Liver (tissue), 8 donors: ENCODE measurements at regions not wholly inside any gene's neighbourhood (a gene's known extent, or its start where the extent isn't known, plus 50 kb on each side); places are given as distances from the start of the nearest gene placed in this dataset.

Experiments
- DNase-seq: peaks from one replicate; pipeline ENCODE4 v3.0.0-alpha.2; 2017; ENCODE audit warnings: low spot score
- H3K27ac ChIP-seq, 2 donors: one replicate each; pipeline ENCODE4 v1.7.0; 2013; ENCODE audit warnings: inconsistent platforms in 2 of 2, low read length in 2 of 2, control low read depth in 1 of 2, low read depth in 1 of 2, mild to moderate bottlenecking in 1 of 2
- H3K27me3 ChIP-seq, 4 donors: one replicate each; pipeline versions ENCODE4 v1.6.1 to v1.7.0; 2013; ENCODE audit warnings: low read length in 3 of 4, inconsistent platforms in 1 of 4, mild to moderate bottlenecking in 1 of 4, moderate library complexity in 1 of 4; ENCODE audit not compliant: control insufficient read depth in 4 of 4, insufficient read depth in 4 of 4
- H3K36me3 ChIP-seq, 4 donors: one replicate each; pipeline versions ENCODE4 v1.6.1 to v1.7.0; 2013; ENCODE audit warnings: low read length in 3 of 4, mild to moderate bottlenecking in 3 of 4, low read depth in 1 of 4, moderate library complexity in 1 of 4; ENCODE audit not compliant: control insufficient read depth in 4 of 4, insufficient read depth in 3 of 4
- H3K4me1 ChIP-seq, 4 donors: one replicate each; pipeline versions ENCODE4 v1.6.1 to v1.7.0; 2013; ENCODE audit warnings: low read length in 3 of 4, mild to moderate bottlenecking in 3 of 4, moderate library complexity in 1 of 4; ENCODE audit not compliant: control insufficient read depth in 4 of 4, insufficient read depth in 4 of 4
- H3K4me3 ChIP-seq, 3 donors: one replicate each; pipeline versions ENCODE4 v1.6.1 to v1.7.0; 2013; ENCODE audit warnings: low read length in 3 of 3, control low read depth in 1 of 3, low read depth in 1 of 3, mild to moderate bottlenecking in 1 of 3
- H3K9ac ChIP-seq, 2 donors: one replicate each; pipeline ENCODE4 v1.7.0; 2013; ENCODE audit warnings: low read length in 2 of 2, mild to moderate bottlenecking in 2 of 2, moderate library complexity in 2 of 2, control low read depth in 1 of 2, low read depth in 1 of 2
- H3K9me3 ChIP-seq, 4 donors: one replicate each; pipeline versions ENCODE4 v1.6.1 to v1.7.0; 2013; ENCODE audit warnings: low read length in 3 of 4; ENCODE audit not compliant: control insufficient read depth in 4 of 4
- EGR1 ChIP-seq, 2 donors: IDR thresholded peaks; 2 replicates each; pipeline ENCODE4 v1.6.1; 2016 to 2018; ENCODE audit warnings: antibody characterized with exemption in 2 of 2, low read depth in 2 of 2
- FOXA1 ChIP-seq: IDR thresholded peaks from 2 replicates; pipeline ENCODE4 v1.6.1; 2016; ENCODE audit warnings: antibody characterized with exemption
- GABPA ChIP-seq, 2 donors: IDR thresholded peaks in 1 of 2; conservative IDR thresholded peaks in 1 of 2; 2 replicates each; pipeline ENCODE4 v1.6.1; 2016; ENCODE audit warnings: antibody characterized with exemption in 2 of 2, mild to moderate bottlenecking in 1 of 2, moderate library complexity in 1 of 2
- HNF4G ChIP-seq: IDR thresholded peaks from 2 replicates; pipeline ENCODE4 v1.6.1; 2016; ENCODE audit warnings: antibody characterized with exemption
- NR2F2 ChIP-seq: IDR thresholded peaks from 2 replicates; pipeline ENCODE4 v1.6.1; 2016; ENCODE audit warnings: antibody characterized with exemption
- RAD21 ChIP-seq, 2 donors: IDR thresholded peaks; 2 replicates each; pipeline ENCODE4 v1.6.1; 2016; ENCODE audit warnings: antibody characterized with exemption in 2 of 2, mild to moderate bottlenecking in 2 of 2
- REST ChIP-seq: IDR thresholded peaks from 2 replicates; pipeline ENCODE4 v1.6.1; 2016; ENCODE audit warnings: antibody characterized with exemption, mild to moderate bottlenecking
- SP1 ChIP-seq: IDR thresholded peaks from 2 replicates; pipeline ENCODE4 v1.6.1; 2018; ENCODE audit warnings: antibody characterized with exemption, mild to moderate bottlenecking
- YY1 ChIP-seq: IDR thresholded peaks from 2 replicates; pipeline ENCODE4 v1.6.1; 2016; ENCODE audit warnings: antibody characterized with exemption, mild to moderate bottlenecking
- ZBTB33 ChIP-seq: IDR thresholded peaks from 2 replicates; pipeline ENCODE4 v1.6.1; 2016; ENCODE audit warnings: antibody characterized with exemption
- WGBS: extraction: QIAGEN DNeasy Blood & Tissue Kit; methylation state at CpG from one replicate; pipeline ENCODE4 v1.1.7; 2013; 5-methylcytosine and 5-hydroxymethylcytosine counted together
- TF ChIP-seq, protein P1 (sequence below): IDR thresholded peaks from 2 replicates; pipeline ENCODE4 v1.6.1; 2016; ENCODE audit warnings: antibody characterized with exemption
- TF ChIP-seq, protein P2 (sequence below): IDR thresholded peaks from 2 replicates; pipeline ENCODE4 v1.6.1; 2016; ENCODE audit warnings: antibody characterized with exemption
- TF ChIP-seq, protein P3 (sequence below): fragments of 150-350 bp; IDR thresholded peaks from 2 replicates; pipeline ENCODE4 v1.5.1; 2017; ENCODE audit warnings: improper control_type of control experiment, low read depth, low read length; ENCODE audit not compliant: missing input control
- donor health status: healthy.
- donor health status: healthy.
- donor health status: healthy.
- donor health status: healthy.
- donor health status: healthy.

DNA sequence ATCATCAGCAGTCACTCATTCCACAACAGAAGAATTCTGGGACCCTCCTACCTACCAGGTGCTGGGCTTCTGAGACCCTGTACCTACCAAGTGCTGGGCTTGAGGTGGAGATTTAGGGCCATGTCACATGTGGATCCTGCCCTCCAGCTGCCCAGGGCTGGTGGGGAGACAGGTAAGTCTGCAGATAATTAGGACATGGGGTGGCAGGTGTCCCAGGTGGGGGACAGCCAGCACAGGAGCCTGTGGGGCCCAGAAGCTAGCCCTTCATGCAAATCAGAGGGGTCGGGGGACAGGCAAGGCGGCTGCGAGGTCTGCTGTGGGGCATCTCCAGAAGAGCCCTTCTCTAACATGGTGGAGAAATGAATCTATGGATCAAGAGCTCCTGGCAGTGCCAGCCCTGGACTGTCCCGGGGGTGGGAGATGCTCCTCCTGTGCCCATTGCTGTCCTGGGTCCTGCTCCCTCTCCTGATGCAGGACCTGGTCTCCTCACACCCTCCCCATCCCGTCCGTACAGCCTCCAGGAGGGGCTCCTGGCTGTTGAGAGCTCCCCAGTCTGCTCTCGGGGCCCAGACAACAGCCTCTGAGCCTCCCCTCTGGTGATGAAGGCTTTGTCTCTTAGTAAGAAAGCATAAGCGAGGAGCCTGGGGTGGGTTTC, 106.3 kb upstream of the GLI2 start:
- Histone ChIP-seq H3K9me3 (peaks cover 0 to 4% (median 1%) of the 10 kb centered on the region in 4 donors), H3K4me1 (no peaks in the 10 kb centered on the region), H3K36me3 (no peaks in the 10 kb centered on the region), H3K27me3 (no peaks in the 10 kb centered on the region), H3K4me3 (no peak overlapping the region), H3K9ac (no peak overlapping the region), H3K27ac (no peak overlapping the region)
- TF ChIP-seq, protein P1, sequence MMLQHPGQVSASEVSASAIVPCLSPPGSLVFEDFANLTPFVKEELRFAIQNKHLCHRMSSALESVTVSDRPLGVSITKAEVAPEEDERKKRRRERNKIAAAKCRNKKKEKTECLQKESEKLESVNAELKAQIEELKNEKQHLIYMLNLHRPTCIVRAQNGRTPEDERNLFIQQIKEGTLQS, result no peak
- 90% methylated on average over 8 of the region's 8 CpGs for WGBS
- DNase-seq, result no peak

GRCh38 chr2:120630031-120630701, 105.5 kb upstream of the GLI2 start:
- DNase-seq, result no peak
- Histone ChIP-seq H3K9ac (no peak overlapping the region), H3K27ac (no peak overlapping the region), H3K9me3 (peaks cover 0 to 4% (median 1%) of the 10 kb centered on the region in 4 donors), H3K27me3 (no peaks in the 10 kb centered on the region), H3K4me1 (no peaks in the 10 kb centered on the region), H3K4me3 (no peak overlapping the region), H3K36me3 (no peaks in the 10 kb centered on the region)
- no peak for TF ChIP-seq REST
- TF ChIP-seq HNF4G, result no peak
- WGBS, result 85% methylated on average over 10 of the region's 10 CpGs

DNA sequence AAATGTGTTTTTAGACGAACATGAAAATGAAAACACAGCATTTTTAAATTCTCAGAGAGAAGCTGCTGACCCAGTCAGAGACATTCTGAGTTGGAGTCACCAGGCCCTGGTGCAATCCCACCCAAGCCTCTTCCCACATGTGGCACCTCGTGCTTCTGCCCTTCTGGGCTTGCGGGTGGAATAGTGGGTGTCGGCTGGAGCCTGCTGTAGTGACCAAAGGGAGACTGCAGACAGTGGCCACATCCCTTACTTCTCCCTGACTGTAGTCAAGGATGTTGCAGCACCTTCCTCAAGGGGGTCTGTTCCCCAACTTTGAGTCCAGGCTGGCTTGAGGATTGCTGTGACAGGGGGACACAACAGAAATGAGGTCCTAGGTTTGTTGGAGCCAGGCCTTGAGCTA, 104.4 kb upstream of the GLI2 start:
- no peaks in the 10 kb centered on the region for H3K36me3 ChIP-seq
- H3K4me3 ChIP-seq, result no peak overlapping the region
- TF ChIP-seq YY1 (no peak), NR2F2 (no peak), RAD21 (IDR thresholded peaks at IDR 0.05) (no peak), SP1 (no peak), FOXA1 (no peak), ZBTB33 (no peak), HNF4G (no peak), EGR1 (IDR thresholded peaks at IDR 0.05; ENCODE audit: low read depth in 2 of 2) (no peak), GABPA (IDR thresholded peaks at IDR 0.05 in 1 of 2, conservative IDR thresholded peaks at IDR 0.05 in 1 of 2) (no peak)
- TF ChIP-seq, protein P2, sequence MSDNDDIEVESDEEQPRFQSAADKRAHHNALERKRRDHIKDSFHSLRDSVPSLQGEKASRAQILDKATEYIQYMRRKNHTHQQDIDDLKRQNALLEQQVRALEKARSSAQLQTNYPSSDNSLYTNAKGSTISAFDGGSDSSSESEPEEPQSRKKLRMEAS, result no peak
- TF ChIP-seq, protein P3, sequence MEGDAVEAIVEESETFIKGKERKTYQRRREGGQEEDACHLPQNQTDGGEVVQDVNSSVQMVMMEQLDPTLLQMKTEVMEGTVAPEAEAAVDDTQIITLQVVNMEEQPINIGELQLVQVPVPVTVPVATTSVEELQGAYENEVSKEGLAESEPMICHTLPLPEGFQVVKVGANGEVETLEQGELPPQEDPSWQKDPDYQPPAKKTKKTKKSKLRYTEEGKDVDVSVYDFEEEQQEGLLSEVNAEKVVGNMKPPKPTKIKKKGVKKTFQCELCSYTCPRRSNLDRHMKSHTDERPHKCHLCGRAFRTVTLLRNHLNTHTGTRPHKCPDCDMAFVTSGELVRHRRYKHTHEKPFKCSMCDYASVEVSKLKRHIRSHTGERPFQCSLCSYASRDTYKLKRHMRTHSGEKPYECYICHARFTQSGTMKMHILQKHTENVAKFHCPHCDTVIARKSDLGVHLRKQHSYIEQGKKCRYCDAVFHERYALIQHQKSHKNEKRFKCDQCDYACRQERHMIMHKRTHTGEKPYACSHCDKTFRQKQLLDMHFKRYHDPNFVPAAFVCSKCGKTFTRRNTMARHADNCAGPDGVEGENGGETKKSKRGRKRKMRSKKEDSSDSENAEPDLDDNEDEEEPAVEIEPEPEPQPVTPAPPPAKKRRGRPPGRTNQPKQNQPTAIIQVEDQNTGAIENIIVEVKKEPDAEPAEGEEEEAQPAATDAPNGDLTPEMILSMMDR, result no peak
- H3K27me3 ChIP-seq, result no peaks in the 10 kb centered on the region
- 89% methylated on average over 4 of the region's 4 CpGs for whole genome bisulfite sequencing
- peaks cover 0 to 4% (median 1%) of the 10 kb centered on the region in 4 donors for H3K9me3 ChIP-seq
- no peak for DNase-seq
- H3K27ac ChIP-seq, result no peak overlapping the region
- no peak overlapping the region for H3K9ac ChIP-seq
- H3K4me1 ChIP-seq, result no peaks in the 10 kb centered on the region
